Heart left ventricle (tissue), 16 donors: ENCODE measurements at regions not wholly inside any gene's neighbourhood (a gene's known extent, or its start where the extent isn't known, plus 50 kb on each side); places are given as distances from the start of the nearest gene placed in this dataset.

Source experiments
- ATAC-seq, 4 donors: fragments of 200-7000 bp; cut with Tn5 transposase; one replicate each; pipeline ENCODE4 v1.9.1; 2020 to 2022; ENCODE audit warnings: moderate library complexity in 4 of 4, mild to moderate bottlenecking in 3 of 4, moderate number of reproducible peaks in 1 of 4
- DNase-seq, 5 donors: peaks; one replicate each; pipeline ENCODE4 v3.0.0-alpha.2; 2020
- H3K27ac ChIP-seq, 12 donors: fragments of 200-600 bp; sonication (generic) in 4 of 12; one replicate each; pipeline versions ENCODE4 v1.5.0 to v1.8.0; 2016 to 2022; ENCODE audit warnings: mild to moderate bottlenecking in 2 of 12
- H3K27me3 ChIP-seq, 9 donors: fragments of 200-600 bp; sonication (generic) in 2 of 9; one replicate each; pipeline versions ENCODE4 v1.5.1 to v1.8.0; 2016 to 2022; ENCODE audit warnings: mild to moderate bottlenecking in 3 of 9
- H3K36me3 ChIP-seq, 9 donors: fragments of 200-600 bp; sonication (generic) in 2 of 9; one replicate each; pipeline versions ENCODE4 v1.5.0 to v1.8.0; 2018 to 2022; ENCODE audit warnings: mild to moderate bottlenecking in 2 of 9
- H3K4me1 ChIP-seq, 12 donors: fragments of 200-600 bp; sonication (generic) in 4 of 12; one replicate each; pipeline versions ENCODE4 v1.5.0 to v1.8.0; 2016 to 2022; ENCODE audit warnings: mild to moderate bottlenecking in 3 of 12
- H3K4me3 ChIP-seq, 12 donors: fragments of 200-600 bp; sonication (generic) in 4 of 12; one replicate each; pipeline versions ENCODE4 v1.5.0 to v1.8.0; 2017 to 2022; ENCODE audit warnings: mild to moderate bottlenecking in 9 of 12, moderate library complexity in 4 of 12
- H3K9me3 ChIP-seq, 12 donors: fragments of 200-600 bp; sonication (generic) in 4 of 12; one replicate each; pipeline versions ENCODE4 v1.5.0 to v1.8.0; 2016 to 2022; ENCODE audit warnings: mild to moderate bottlenecking in 1 of 12
- POLR2A ChIP-seq, 2 donors: fragments of 450-650 bp; IDR thresholded peaks; one replicate each; pipeline ENCODE4 v1.6.1; 2017; ENCODE audit warnings: antibody characterized with exemption in 2 of 2, mild to moderate bottlenecking in 2 of 2, moderate library complexity in 2 of 2
- WGBS, 4 donors: extraction: QIAGEN DNeasy Blood & Tissue Kit in 2 of 4; methylation state at CpG; one replicate each; pipeline versions ENCODE4 v1.1.5 to v1.1.7; 2013 to 2018; 5-methylcytosine and 5-hydroxymethylcytosine counted together
- intact Hi-C, 10 donors: fragments of 100-400 bp; cut with DNase I; formaldehyde crosslinking; loops; one replicate each; pipeline versions ENCODE4 v1.11.1 to v1.14.2; 2022
- TF ChIP-seq, protein P1 (sequence below), 12 donors: fragments of 200-600 bp; sonication (generic) in 4 of 12; IDR thresholded peaks; one replicate each; pipeline versions ENCODE4 v1.5.0 to v1.8.0; 2018 to 2022; ENCODE audit warnings: antibody characterized with exemption in 12 of 12, mild to moderate bottlenecking in 5 of 12
- donor health status: ischemic (EF 13 %, LVEDD 7.1; RV severe dilation, severe dysfunction).
- donor health status: healthy with polysubstance abuse.
- donor health status: DM: no; HTN: yes; CAD: no.
- donor health status: DM: no; HTN: no; CAD: no.
- donor health status: ischemic (EF 25% LVEDD 6.9; RV normal size, moderate dysfunction).
- donor health status: ischemic (EF 25% LVEDD 5.7; RV mildly dilated, moderate dysfunction).
- donor health status: healthy.
- donor health status: DM: yes; HTN: yes; CAD: no.
- donor health status: ischemic (EF 35%, LVEDD 5.7; RV mildly dilated, moderate dysfunction).
- donor health status: nonischemic (EF 11% LVEDD 7.7; RV severe dilation, severe dysfunction).
- donor health status: DM: yes; HTN: yes; CAD: no.
- donor health status: PGD.
- donor health status: ischemic (EF 29% LVEDD 5.4; RV normal size, mild dysfunction).
- donor health status: nonischemic (EF 23%, LVEDD 6.1; RV moderate dilation, normal function).

DNA sequence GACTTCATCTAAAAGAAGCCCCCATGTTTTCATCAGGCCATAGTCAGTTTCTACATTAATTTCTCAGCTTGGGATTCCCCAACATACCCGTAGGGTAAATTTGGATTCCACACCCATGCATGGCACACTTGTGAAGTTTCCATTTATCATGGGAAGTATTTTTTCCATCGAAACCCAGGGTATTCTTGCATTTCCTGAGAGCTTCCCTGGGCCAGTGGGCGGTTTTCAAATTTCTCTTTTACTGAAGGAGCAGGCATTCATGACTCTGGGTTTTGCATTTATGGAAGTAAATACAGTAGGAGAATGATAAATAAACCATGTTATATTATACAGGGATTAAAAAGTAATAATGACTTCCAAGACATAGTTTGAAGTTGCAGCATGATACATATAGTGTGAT, 93.0 kb upstream of the MAP3K1 start:
- intact Hi-C loops, result no loop called here
- DNase-seq (no peak), ATAC-seq (no peak)
- WGBS, 4 donors, result 75 to 93% (median 87%) methylated on average over 3 of the region's 3 CpGs
- no peaks in the 10 kb centered on the region for H3K9me3 ChIP-seq
- H3K27ac ChIP-seq, result no peak overlapping the region
- TF ChIP-seq, protein P1, sequence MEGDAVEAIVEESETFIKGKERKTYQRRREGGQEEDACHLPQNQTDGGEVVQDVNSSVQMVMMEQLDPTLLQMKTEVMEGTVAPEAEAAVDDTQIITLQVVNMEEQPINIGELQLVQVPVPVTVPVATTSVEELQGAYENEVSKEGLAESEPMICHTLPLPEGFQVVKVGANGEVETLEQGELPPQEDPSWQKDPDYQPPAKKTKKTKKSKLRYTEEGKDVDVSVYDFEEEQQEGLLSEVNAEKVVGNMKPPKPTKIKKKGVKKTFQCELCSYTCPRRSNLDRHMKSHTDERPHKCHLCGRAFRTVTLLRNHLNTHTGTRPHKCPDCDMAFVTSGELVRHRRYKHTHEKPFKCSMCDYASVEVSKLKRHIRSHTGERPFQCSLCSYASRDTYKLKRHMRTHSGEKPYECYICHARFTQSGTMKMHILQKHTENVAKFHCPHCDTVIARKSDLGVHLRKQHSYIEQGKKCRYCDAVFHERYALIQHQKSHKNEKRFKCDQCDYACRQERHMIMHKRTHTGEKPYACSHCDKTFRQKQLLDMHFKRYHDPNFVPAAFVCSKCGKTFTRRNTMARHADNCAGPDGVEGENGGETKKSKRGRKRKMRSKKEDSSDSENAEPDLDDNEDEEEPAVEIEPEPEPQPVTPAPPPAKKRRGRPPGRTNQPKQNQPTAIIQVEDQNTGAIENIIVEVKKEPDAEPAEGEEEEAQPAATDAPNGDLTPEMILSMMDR (IDR thresholded peaks at IDR 0.05), result no peak
- TF ChIP-seq POLR2A (IDR thresholded peaks at IDR 0.05), result no peak
- H3K36me3 ChIP-seq, result no peaks in the 10 kb centered on the region
- H3K4me3 ChIP-seq, result no peak overlapping the region
- no peaks in the 10 kb centered on the region for H3K27me3 ChIP-seq
- H3K4me1 ChIP-seq, result no peaks in the 10 kb centered on the region

DNA sequence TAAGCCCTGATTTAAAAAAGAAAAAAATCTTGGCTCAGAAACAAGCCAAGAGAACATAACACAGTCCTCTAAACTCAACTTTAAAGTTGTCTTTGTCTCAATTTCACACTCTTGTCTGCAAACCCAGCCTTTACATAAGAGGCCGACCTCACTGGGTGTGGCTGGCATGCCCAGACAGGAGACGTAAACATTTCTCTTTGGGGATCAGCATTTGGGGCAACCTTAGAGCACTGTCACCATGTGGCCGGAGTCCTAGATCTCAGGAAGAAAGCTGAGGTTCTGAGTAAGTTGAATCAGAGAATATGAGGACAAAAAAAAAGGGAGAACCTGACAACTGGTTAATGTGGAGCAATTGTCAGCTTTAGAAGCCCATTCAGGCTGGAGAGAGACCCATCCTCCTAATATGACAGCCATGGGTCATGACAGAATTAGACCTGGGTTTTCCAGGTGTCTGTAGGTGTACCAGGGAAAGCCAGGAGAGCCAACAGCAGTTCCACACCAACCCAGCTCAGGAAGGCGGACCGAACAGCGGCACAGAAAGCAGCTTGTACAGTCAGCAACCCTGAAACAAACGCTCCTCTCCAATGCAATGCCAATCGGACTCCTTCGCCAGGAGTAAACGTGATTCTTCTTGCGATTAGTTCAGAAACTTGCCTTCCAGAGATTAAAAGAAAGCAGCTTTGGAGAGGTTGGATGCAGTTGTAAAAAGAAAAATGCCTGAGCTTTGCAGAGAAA, 97.9 kb upstream of the MAP3K1 start:
- WGBS, 4 donors, result 89 to 92% (median 91%) methylated on average over 11 of the region's 11 CpGs
- ATAC-seq, result no peak
- Histone ChIP-seq H3K36me3 (no peaks in the 10 kb centered on the region), H3K9me3 (no peaks in the 10 kb centered on the region), H3K27me3 (no peaks in the 10 kb centered on the region), H3K4me1 (peaks cover 0 to 3% (median 0%) of the 10 kb centered on the region in 12 donors), H3K4me3 (no peak overlapping the region), H3K27ac (no peak overlapping the region)
- intact Hi-C loops, result no loop called here
- no peak for TF ChIP-seq POLR2A (IDR thresholded peaks at IDR 0.05)
- TF ChIP-seq, protein P1 (IDR thresholded peaks at IDR 0.05), result no peak
- no peak for DNase-seq

DNA sequence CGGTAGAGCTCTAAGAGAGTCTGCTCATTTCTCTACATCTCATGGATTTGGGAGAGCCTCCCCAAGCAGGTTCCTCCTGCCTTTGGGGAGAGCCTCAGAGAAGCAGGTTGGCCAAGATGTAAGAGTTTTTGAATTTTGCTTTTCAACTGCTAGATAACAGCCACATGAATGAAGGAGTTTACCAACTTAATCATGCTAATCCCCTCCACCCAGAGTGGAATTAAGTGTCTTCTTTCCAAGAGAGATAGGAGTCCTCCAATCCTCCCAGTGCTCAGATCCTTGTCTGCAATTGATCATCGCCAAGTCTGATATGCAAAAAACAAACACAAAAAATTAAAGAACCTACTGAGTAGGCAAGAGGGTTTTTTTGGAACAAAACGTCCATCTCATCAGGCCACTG, 99.4 kb upstream of the MAP3K1 start:
- TF ChIP-seq POLR2A (IDR thresholded peaks at IDR 0.05), result no peak
- TF ChIP-seq, protein P1 (IDR thresholded peaks at IDR 0.05), result no peak
- 90 to 95% (median 92%) methylated on average over 3 of the region's 3 CpGs for WGBS, 4 donors
- no peak for ATAC-seq

DNA sequence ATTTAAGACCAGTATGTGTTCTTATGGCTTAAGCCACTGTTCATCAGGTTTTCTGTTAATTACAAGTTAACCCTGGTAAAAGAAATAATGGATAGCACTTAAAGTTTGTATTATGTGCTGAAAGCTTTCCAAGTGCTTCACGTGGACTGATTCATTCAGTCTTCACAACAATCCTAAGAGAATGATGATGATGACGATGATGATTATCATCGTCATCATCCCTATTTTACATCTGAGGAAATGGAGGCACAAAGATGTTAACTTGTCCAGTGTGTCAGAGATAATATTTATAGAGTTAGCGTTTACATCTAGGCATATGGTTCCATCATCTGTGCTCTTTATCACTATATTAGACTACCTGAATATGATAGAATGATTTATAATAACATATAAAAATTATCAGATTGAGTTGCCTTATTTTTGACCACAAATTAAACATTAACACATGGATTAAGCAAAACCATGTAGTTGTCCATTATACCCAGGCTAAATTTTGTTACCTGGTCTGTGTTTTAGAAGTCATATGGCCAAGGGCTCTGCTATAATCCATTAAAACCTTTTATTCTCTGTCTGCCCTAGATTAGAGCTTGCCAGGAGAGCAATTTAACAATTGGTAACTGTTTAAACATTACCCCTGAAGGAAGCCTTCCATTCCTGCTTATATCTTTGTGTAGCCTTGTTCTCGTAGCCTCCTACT, 102.3 kb upstream of the MAP3K1 start:
- H3K9me3 ChIP-seq, result peaks cover 0 to 9% (median 0%) of the 10 kb centered on the region in 12 donors
- no peaks in the 10 kb centered on the region for H3K27me3 ChIP-seq
- H3K27ac ChIP-seq, result no peak overlapping the region
- DNase-seq (no peak), ATAC-seq (no peak)
- peaks cover 0 to 3% (median 0%) of the 10 kb centered on the region in 12 donors for H3K4me1 ChIP-seq
- H3K4me3 ChIP-seq, result no peak overlapping the region
- WGBS, 4 donors, result 69 to 85% (median 77%) methylated on average over 5 of the region's 5 CpGs
- intact Hi-C loops, result no loop called here
- no peaks in the 10 kb centered on the region for H3K36me3 ChIP-seq
- TF ChIP-seq, protein P1 (IDR thresholded peaks at IDR 0.05), result no peak
- no peak for TF ChIP-seq POLR2A (IDR thresholded peaks at IDR 0.05)

More for the DNA sequence above, 99.4 kb upstream of the MAP3K1 start:
- Histone ChIP-seq H3K4me1 (peaks cover 0 to 3% (median 0%) of the 10 kb centered on the region in 12 donors), H3K9me3 (no peaks in the 10 kb centered on the region), H3K4me3 (no peak overlapping the region), H3K27ac (no peak overlapping the region), H3K27me3 (no peaks in the 10 kb centered on the region), H3K36me3 (no peaks in the 10 kb centered on the region)
- DNase-seq, result no peak
- intact Hi-C loops, result no loop called here
